ENCODE measurements at regions not wholly inside any gene's neighbourhood (a gene's known extent, or its start where the extent isn't known, plus 50 kb on each side); places are given as distances from the start of the nearest gene placed in this dataset.

DNA sequence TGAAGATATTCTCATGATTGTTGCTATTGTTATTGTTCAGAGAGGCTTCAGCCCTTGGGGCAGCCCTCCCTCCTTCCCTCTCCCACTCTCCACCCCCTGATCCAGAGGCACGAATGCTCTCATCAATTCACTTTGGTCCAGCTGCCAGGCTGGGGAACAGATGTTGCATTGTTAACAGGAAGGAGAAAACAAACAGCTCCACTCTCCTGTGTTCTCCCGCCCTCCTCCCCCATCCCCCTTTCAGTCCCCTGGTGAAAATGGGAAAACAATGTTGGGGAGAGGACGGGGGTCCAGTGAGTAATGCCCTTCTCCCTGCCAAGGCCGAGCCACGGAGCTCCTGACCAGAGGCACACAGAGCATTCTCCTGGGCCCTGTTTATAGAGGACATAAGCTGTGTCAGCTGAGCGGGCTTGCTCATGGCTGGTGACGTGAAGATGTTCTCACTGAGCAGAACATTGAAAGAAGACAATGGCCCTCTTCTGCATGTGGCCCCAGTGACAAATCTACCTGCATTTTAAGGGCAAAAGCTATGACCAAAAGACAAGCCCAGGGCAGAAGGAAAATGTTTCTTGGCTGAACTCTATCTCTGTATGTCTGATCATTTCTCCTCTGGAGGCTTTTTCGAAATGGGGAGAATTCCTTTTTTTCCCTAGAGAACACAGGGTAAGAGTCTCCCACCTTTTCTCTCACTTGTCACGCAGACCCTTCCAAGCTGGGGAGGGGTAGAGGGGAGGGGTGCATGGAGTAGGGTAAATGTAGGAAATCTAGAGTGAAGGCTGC, 111.7 kb downstream of the GLUL start (continued):
- TF ChIP-seq RXRB (CRISPR knock-in tag; IDR thresholded peaks at IDR 0.05; ENCODE audit: borderline replicate concordance) (peak; percentile 37; the same call in 1 of the 2 replicates), ZNF446 (CRISPR knock-in tag; IDR thresholded peaks at IDR 0.05) (no peak), ATF1 (CRISPR knock-in tag; IDR thresholded peaks at IDR 0.05) (peak; percentile 56; the same call in 1 of the 2 replicates), XRCC5 (optimal IDR thresholded peaks at IDR 0.05; ENCODE audit: low read length) (peak; percentile 43), ZFY (CRISPR knock-in tag; IDR thresholded peaks at IDR 0.05) (peak; percentile 32; the same call in 1 of the 2 replicates), RCOR2 (CRISPR knock-in tag; IDR thresholded peaks at IDR 0.05) (peak; percentile 70; the same call in 1 of the 2 replicates), KAT8 (CRISPR knock-in tag; IDR thresholded peaks at IDR 0.05) (no peak), HOXA3 (CRISPR knock-in tag; IDR thresholded peaks at IDR 0.05) (peak; percentile 57; the same call in 1 of the 2 replicates), ZNF614 (CRISPR knock-in tag; IDR thresholded peaks at IDR 0.05; ENCODE audit: borderline replicate concordance) (0 out of 2 replicates have a peak, but pooled peaks have one; percentile 50), HNRNPH1 (optimal IDR thresholded peaks at IDR 0.05; ENCODE audit: low read depth, low read length) (no peak), NR3C1 (CRISPR knock-in tag; IDR thresholded peaks at IDR 0.05) (no peak), ZNF883 (CRISPR knock-in tag; IDR thresholded peaks at IDR 0.05; ENCODE audit: not compliant biosample characterization) (no peak), YY1 (IDR thresholded peaks at IDR 0.05; ENCODE audit: insufficient read depth, insufficient replicate concordance, low read depth, low read length) (no peak), POLR2G (IDR thresholded peaks at IDR 0.05; ENCODE audit: low read depth, low read length) (0 out of 2 replicates have a peak, but pooled peaks have one; percentile 24), HNRNPUL1 (IDR thresholded peaks at IDR 0.05; ENCODE audit: low read depth, low read length) (no peak)
- TF ChIP-seq, protein P1, sequence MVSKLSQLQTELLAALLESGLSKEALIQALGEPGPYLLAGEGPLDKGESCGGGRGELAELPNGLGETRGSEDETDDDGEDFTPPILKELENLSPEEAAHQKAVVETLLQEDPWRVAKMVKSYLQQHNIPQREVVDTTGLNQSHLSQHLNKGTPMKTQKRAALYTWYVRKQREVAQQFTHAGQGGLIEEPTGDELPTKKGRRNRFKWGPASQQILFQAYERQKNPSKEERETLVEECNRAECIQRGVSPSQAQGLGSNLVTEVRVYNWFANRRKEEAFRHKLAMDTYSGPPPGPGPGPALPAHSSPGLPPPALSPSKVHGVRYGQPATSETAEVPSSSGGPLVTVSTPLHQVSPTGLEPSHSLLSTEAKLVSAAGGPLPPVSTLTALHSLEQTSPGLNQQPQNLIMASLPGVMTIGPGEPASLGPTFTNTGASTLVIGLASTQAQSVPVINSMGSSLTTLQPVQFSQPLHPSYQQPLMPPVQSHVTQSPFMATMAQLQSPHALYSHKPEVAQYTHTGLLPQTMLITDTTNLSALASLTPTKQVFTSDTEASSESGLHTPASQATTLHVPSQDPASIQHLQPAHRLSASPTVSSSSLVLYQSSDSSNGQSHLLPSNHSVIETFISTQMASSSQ (IDR thresholded peaks at IDR 0.05; ENCODE audit: low read depth) = peak; percentile 17; the same call in 1 of the 2 replicates
- TF ChIP-seq, protein P1 (CRISPR knock-in tag; IDR thresholded peaks at IDR 0.05; ENCODE audit: borderline replicate concordance) = 0 out of 2 replicates have a peak, but pooled peaks have one; percentile 19
- TF ChIP-seq, protein P2, sequence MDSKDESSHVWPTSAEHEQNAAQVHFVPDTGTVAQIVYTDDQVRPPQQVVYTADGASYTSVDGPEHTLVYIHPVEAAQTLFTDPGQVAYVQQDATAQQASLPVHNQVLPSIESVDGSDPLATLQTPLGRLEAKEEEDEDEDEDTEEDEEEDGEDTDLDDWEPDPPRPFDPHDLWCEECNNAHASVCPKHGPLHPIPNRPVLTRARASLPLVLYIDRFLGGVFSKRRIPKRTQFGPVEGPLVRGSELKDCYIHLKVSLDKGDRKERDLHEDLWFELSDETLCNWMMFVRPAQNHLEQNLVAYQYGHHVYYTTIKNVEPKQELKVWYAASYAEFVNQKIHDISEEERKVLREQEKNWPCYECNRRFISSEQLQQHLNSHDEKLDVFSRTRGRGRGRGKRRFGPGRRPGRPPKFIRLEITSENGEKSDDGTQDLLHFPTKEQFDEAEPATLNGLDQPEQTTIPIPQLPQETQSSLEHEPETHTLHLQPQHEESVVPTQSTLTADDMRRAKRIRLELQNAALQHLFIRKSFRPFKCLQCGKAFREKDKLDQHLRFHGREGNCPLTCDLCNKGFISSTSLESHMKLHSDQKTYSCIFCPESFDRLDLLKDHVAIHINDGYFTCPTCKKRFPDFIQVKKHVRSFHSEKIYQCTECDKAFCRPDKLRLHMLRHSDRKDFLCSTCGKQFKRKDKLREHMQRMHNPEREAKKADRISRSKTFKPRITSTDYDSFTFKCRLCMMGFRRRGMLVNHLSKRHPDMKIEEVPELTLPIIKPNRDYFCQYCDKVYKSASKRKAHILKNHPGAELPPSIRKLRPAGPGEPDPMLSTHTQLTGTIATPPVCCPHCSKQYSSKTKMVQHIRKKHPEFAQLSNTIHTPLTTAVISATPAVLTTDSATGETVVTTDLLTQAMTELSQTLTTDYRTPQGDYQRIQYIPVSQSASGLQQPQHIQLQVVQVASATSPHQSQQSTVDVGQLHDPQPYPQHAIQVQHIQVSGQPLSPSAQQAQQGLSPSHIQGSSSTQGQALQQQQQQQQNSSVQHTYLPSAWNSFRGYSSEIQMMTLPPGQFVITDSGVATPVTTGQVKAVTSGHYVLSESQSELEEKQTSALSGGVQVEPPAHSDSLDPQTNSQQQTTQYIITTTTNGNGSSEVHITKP (CRISPR knock-in tag; IDR thresholded peaks at IDR 0.05; ENCODE audit: low read depth) = peak; percentile 65; the same call in 1 of the 2 replicates
- TF ChIP-seq, protein P3, sequence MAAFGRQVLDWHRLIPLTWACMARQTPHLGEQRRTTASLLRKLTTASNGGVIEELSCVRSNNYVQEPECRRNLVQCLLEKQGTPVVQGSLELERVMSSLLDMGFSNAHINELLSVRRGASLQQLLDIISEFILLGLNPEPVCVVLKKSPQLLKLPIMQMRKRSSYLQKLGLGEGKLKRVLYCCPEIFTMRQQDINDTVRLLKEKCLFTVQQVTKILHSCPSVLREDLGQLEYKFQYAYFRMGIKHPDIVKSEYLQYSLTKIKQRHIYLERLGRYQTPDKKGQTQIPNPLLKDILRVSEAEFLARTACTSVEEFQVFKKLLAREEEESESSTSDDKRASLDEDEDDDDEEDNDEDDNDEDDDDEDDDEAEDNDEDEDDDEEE (CRISPR knock-in tag; IDR thresholded peaks at IDR 0.05) = no peak
- TF ChIP-seq, protein P4, sequence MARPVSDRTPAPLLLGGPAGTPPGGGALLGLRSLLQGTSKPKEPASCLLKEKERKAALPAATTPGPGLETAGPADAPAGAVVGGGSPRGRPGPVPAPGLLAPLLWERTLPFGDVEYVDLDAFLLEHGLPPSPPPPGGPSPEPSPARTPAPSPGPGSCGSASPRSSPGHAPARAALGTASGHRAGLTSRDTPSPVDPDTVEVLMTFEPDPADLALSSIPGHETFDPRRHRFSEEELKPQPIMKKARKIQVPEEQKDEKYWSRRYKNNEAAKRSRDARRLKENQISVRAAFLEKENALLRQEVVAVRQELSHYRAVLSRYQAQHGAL (CRISPR knock-in tag; IDR thresholded peaks at IDR 0.05; ENCODE audit: not compliant biosample characterization) = no peak
